DOHH2 (cell line): ENCODE measurements at regions not wholly inside any gene's neighbourhood (a gene's known extent, or its start where the extent isn't known, plus 50 kb on each side); places are given as distances from the start of the nearest gene placed in this dataset.

Experiments
- CTCF ChIP-seq: fragments of 200-600 bp; sonication (generic); IDR thresholded peaks from one replicate; pipeline ENCODE4 v1.5.1; 2014; ENCODE audit warnings: antibody characterized with exemption, mild to moderate bottlenecking, low read depth, low read length; ENCODE audit not compliant: poor library complexity, severe bottlenecking
- EZH2phosphoT487 ChIP-seq: fragments of 200-600 bp; sonication (generic); IDR thresholded peaks from 2 replicates; pipeline ENCODE4 v1.6.1; 2017; ENCODE audit warnings: borderline replicate concordance, mild to moderate bottlenecking, antibody characterized with exemption, low read length, moderate library complexity, mixed read lengths

DNA sequence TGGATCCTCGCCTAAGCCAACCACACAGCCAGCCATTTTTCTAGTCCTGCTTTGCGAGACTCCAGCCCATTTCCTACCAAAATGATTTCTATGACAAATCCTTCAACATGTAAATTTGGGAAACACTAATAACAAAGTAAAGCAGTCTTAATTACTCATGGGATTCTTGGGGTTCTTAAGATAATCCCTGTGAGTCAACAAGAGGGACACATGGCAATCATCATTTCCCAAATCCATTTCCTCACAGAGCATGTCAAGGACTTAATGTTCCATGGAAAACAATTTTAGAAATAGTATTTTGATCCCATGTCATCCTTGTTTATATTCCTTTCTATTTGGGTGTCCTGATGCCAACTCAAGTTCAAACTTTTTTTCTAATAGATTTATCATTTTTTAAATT lies 322.7 kb upstream of the NOX3 start:
- no peak for TF ChIP-seq CTCF
- TF ChIP-seq EZH2phosphoT487, result no peak
